Stimulated activated CD4-positive, alpha-beta T cell treated with anti-CD3 and anti-CD28 coated beads, TNF-alpha, amount 100 ng/mL, for 48 hours (primary cell): ENCODE measurements at regions not wholly inside any gene's neighbourhood (a gene's known extent, or its start where the extent isn't known, plus 50 kb on each side); places are given as distances from the start of the nearest gene placed in this dataset.

ENCODE experiments used
- DNase-seq, 3 donors: peaks; one replicate each; pipeline ENCODE4 v3.0.0-alpha.2; 2020; ENCODE audit warnings: low read depth in 3 of 3

DNA sequence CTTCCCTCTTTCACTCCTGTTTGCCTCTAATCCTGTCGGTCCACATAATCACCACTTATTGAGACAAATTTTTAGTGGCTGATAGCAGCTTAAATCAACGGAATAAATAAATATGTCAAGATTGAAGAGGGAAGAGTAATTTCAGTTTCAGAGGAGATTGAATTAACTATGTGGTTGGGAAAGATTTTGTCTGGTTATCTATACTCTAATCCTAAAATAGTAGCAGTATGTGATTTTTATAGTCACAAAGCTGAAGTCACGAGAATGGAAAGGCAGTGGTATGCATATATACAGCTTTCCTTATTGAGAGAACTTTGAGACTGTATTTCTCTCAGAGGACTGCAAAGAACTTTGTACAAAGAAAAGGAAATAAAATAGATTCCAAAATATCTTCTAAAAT, 493.3 kb downstream of the FAT4 start:
- no peak for DNase-seq

DNA sequence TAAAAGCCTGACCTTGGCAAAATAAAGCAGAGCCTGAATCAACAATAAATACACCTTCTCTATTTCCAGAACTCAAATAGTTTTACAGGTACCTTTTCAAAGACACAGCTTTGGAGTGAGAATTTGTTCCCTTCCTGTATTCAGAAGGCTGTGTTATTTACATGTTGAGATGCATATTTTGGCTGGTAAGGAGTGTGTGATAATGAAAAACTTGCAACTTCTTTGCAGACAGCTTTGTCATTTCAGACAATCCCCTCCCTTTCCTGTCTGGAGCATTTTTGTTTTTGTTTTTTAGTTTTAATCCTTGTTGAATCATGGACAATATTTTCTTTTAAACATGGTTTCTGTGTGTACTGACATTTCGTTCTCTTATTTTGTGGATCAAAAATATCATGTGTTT, 493.8 kb downstream of the FAT4 start:
- no peak for DNase-seq

DNA sequence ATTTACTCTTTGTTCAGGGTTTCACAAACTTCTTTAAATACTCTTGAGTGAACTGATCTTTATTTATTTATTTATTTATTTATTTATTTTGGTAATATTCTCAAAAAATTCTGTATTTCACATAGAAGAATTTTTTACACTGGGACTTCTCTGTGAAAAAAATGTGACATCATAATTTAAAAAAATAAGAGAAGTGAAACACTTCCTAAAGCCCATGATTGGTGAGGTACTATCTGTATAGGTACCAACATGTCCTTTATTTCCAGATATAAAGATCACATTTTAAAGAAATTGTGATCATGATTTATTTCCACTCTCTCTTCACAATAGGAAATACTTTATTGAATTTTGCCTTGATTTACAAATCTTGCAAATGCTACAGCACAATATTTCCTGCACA, 497.1 kb downstream of the FAT4 start:
- no peak for DNase-seq

DNA sequence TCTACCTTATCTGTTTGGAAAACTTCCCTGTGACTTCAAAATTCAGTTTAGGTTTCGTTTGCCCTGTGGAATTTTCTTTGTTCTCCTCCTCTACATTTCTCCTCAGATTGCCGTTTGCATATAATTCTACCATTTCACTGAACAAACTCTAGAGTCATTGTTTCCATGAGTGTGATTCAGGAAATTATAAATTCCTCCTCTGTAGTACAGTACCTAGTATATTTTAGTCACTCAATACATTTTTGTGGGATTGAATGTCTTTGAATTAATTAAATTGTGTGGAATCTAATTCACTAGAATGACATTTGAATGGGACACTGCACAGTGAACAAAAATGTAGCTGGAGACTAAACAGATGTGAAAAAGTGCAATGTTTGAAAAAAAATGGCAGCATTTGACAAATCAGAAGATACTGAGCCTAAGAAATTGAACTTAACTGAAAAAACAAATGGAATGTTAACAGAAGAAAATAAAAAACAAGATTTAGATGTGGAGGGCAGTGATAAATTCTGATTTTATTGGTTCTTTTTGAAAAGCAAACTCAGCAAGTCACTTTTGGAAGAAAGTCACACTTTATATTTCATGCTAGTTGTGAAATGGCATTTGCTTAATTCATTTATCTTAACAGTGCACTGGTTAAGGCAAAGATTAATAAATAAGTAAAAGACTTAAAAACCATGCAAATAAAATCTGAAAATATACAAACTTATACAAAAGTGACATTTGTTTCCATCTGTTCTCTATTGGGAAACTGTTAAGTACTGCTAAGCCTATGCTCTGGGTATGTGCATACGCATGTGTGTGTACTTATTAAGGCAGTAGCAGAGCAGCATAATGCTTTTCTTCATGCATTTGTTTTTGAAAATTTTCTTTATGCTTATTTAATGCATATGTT, 512.3 kb downstream of the FAT4 start:
- DNase-seq = no peak

DNA sequence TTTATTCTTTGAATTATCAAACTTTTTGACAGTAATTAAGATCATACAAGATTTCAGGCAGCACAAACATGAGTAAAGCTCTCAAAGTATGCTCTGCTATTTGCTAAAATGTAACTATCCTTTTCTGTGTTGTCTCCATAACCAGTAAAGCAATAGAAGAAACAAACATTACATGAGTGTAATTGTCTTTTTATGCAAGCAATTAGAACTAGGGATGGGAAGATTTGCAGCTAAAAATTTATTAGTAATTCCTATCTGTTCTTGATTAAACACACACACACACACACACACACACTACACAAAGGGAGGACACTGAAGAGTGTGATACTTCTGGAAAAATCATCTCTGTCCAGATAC, 512.9 kb downstream of the FAT4 start:
- no peak for DNase-seq

DNA sequence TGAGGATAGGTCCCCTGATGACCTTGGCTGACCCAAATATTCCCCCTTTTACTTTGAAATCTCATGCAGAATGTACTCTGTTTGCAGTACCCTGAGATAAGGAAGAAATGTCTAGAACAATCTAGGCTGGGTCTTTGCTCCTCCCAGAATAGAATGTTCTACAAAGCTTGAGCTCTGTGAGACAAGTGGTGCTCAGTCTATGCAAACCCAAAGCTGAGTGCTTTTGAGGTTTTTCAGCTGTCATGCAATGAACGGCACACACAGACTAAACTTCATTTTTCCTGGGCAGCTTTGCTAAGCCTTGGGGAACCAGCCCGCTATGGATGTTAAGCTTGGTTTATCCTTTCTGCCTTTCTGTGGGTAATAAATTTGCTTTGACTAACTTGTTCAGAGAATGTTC, 513.6 kb downstream of the FAT4 start:
- DNase-seq = no peak

DNA sequence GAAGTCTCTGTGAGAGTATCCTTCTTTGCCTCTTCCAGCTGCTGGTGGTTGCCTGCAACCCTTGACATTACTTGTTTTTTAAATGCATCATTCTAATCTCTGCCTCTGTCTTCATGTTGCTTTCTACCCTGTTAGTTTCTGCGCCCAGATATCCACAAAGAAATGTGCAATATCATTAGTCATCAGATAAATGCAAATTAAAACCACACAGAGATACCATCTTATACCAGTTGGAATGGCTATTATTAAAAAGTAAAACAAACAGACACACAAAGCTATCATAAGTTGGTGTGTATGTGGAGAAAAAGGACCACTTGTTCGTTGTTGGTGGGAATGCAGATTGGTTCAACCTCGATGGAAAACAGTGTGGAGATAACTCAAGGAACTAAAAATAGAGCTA, 517.4 kb downstream of the FAT4 start:
- DNase-seq = no peak

DNA sequence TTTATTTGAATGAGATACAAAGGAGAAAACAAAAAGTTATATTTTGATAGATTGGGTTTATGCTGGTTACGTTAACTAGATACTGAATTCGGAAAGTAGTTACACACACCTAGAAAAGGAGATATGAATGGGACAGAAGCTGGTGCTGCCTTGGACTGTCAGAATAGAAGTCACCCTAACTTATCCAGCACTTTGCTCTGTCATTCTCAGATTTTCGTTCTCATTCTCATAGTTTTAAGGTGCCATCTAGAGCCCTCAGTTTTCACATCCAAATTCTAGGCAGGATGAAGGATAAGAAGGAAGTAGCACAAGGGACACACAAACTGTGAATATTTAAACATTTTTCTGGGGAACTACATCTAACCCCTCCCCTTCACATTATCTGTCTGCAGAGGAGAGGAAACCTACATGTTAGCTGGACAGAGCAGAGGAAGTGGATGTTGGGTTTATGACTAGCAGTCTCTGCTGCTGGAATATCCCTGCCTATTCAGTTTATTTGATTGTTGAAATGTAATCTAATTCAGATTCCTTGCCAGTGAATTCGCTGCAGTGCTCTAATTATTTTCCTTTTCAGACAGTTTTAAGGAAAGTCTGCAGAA, 521.9 kb downstream of the FAT4 start:
- DNase-seq = no peak

DNA sequence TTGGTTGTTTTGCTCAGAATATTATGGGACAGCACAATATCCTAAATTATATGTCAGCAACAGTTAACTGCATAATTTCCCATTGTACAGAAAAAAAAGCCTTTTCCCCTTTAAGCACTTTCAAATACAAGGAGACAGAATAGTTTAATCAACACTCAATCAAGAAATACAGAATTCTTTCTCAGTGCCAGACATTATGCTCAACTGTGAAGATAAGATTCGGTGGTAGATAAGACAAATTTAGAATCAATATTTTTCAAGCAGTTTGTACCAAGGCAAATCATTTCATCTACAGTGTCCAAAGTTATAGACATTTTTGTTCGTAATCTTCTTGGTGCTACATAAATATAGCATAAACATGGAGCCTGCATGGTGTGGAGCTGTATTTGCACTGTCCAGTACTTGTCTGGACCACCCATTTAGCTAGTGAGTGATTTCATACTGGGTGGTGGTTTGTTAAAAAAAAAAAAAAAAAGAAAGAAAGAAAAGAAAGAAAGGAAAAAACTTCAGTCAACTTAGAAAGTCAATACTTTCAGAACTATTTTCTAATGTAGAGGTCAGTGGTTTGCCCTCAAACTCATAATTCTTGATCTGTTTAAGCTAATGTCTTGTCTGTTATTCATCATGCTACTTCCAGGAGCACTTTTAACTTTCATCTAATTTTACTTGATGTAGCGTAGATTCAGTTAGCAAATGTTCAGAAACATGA, 522.9 kb downstream of the FAT4 start:
- no peak for DNase-seq

DNA sequence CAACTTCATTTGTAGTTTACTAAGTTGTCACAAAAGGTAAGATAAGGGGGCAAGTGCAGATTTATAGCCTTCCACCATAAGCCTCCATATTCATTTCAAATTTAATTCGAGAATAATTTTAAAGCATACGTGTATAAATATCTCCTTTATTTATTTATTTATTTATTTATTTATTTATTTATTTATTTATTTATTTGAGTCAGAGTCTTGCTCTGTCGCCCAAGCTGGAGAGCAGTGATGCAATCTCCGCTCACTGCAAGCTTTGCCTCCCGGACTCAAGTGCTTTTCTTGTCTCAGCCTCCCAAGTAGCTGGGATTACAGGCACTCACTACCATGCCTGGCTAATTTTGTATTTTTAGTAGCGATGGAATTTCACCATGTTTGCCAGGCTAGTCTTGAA, 523.4 kb downstream of the FAT4 start:
- DNase-seq = no peak

DNA sequence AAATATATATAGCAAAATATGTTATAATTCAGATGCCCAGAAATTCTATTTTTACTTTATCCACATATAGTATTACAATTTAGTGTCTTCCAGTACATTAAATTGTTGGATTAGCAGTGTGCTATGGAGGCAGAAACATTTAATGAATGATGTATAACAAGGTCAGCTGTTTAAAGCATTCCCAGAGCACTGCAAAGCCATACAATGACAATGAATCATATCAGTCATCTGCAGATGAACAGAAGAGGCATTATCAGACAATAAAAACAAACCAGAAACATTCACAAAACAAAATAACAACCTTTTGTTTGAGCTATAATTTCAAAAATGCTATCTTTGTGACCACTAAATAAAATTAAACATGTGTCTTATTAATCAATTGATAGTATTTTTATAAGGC, 524.2 kb downstream of the FAT4 start:
- no peak for DNase-seq

DNA sequence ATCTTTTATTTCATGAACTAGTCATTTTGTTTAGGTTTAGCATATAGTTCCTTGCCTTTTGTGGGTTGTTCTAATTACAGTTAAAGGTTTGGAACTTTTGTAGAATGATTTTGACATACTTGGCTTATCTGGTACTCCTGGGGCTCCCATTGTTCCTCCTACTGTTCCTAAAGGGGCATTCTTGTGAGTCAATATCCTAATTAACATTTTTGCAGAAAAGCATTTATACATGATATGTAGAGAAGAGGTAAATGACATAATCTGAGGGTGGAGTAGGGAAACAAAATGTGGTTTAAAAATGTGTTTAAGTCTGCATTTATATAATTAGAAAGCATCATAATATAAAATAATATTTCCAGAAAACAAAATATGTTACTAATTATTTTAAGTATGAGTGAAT, 529.2 kb downstream of the FAT4 start:
- DNase-seq = no peak

DNA sequence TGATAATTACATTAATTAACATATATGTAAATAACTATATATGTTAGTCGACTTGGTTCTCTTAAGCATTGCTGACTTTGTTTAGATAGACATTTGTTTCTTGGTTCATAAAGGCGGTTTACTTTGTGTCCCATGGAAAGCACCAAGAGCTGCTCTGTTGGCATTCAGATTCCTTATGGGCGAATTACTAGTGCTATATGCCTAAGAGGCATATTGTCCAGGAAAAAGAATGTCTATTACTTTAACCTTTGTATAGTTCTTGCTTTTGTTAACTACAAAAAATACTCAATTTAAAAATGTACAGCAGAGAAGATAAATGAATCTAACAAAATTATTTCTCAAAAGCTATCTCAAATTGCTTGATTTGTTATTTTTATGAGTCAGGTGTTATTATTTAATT, 532.8 kb downstream of the FAT4 start:
- no peak for DNase-seq

DNA sequence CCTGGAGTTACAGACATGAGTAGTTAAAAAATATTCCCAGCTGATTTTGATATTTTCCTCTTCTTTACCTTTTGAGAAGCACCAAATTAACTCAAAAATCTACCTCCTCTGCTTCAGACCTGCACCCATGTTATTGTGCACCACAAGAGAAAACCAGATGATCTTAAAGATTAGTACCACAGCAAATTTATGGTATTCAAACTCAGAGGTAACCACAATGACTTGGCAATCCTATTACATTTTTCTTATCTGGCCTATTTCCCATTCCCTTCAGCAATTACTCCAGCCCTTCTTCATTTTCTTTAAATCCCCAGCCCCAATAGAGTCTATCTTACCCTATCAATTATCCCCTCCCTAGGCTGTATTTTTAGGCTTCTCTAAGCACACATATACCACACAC, 535.1 kb downstream of the FAT4 start:
- DNase-seq = no peak

DNA sequence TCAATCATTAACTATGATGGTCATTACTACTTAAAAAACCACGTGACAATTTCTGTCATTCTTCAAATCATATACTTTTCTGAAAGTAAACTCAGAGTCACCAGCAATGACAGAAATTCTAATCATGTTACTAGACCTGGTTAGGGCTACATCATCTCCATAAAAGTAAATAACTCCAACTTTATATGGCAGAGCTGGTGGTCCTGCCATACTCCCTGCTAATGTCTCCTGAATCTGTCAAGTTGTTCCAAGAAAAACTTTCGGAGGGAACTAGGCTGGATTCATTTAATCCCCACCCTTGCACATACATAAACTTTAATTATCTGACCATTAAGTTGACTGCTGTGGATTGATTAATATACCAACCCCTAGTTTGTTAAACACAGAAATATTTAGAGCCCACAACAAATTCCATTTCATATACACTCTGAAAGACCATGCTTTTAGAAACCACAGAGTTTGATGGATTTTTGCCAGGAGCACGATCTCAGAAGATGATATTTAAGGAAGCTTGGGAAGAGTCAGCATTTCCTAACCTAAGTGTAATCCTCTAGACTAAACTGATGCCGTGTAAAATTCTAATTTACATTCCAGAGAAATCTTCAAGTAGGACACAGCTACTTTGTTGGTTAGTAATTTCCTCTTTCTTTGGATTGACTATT, 577.0 kb downstream of the FAT4 start:
- no peak for DNase-seq

DNA sequence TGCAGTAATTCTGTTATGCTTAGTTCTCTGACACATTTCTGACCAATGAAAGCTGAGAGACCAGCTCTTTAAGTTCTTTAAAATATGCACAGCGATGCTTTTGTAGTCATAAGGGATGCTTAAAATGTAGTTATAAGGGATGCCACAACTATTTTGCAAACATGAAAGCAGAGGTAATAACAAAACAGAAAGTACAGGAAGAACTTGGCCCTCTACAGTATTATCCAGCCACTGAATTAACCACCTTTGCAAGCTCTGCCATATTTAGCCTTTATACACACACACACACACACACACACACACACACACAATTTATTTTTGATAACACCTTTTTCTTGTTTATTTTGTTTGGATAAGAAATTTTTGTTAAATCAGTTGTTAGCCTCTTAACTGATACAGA, 590.0 kb downstream of the FAT4 start:
- no peak for DNase-seq

DNA sequence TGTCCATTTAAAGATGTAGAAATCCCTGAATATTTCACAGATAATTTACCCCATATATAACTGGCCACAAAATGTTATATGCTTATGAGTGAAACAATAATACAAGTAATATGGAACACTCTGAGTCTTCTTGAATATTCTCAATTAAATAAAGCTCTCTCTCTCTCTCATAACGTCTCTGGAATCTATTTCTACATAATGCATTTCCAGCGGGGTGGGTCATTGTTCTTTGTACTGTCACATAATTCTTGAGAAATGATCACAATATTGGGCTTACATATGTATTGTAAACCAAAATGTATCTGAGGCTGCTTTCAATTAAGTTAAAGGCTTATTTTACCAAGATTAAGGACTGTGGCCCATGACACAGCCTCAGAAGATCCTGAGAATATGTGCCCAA, 596.3 kb downstream of the FAT4 start:
- no peak for DNase-seq

DNA sequence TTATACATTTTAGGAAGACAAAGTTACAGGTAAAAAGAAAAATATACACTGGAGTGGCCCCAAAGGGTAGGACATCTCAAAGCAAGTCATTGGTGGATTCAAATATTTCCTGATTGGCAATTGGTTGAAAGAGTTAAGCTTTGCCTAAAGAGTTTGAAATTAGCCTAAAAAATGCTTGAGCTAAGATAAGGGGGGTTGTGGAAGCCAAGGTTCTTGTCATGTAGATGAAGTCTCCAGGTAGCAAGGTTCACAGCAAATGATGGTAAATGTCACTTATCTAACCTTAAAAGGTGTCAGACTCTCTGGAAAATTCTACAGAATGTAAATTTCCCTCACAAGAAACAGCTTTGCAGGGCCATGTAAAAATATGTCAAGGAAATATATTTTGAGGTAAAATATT, 596.7 kb downstream of the FAT4 start:
- DNase-seq = no peak

DNA sequence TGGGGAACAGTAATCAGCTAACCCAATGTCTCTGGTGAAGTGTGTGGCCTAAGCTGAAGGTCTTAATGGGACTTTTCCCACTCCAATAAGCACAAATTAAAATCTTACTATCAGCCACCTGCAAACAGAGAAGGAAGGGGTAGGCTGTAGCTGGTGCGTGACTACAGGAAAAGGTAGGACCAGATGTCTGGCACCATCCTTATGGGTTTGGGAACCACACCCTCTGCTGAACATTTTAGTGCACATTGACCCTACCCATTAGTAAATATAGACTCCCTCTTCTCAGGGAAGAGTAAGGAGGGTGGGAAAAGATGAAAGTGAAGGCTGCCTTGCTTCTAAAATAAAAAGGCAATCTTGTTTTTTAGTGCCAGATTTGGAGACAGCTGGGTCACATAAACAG, 602.8 kb downstream of the FAT4 start:
- DNase-seq = no peak

DNA sequence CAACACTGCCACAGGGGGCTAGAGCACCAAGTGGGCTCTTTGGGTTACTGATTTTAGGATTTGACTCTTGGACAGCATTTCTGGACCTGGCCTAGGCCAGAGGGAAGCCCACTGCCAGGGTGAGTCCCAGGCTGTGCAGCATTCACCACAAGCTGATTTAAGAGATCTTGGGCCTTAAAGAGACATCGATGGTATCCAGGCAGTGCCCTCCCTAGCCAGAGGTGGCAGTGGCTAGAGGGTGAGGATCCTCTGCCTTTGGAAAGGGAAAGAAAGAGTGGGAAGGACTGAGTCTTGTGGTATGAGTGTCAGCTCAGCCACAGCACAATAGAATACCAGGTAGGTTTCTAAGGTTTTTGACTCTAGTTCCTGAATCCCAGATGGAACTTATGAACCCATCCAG, 613.9 kb downstream of the FAT4 start:
- no peak for DNase-seq

DNA sequence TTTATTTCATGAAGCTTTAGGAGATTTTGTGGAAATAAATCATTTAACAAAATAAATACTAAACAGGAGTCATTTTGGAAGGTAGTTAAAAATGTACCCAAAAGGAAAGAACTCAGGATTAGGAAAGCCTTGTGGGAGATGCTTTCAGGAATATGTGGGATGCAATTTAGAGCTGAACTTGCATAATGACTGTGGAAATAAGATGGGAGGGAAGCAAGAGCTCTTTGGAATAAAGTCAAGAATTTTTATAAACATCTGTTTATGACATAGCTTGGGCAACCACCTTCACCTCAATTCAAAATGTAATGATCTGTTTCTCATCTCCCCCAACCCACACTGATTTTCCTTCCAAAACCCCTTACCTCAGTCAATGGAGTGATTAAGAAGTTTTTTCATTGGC, 623.8 kb downstream of the FAT4 start:
- no peak for DNase-seq

DNA sequence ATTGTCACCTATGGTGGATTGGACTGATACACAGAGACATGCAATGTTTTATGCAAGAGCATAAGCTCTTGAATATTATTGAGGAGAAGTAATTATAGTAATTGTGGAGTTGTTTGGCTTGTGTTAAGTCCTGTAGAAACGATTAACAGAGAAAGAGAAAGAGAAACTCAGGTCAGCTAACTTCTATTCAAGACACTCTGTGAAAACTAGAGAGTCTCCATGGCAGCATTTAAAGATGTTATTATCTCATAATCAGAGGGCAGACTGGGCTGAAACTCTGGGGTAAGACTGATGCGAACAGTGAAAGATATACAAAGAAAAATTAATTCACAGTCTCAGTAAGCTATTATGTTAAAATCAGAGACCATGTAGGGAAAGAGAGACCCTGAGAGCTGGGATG, 625.7 kb downstream of the FAT4 start:
- no peak for DNase-seq

DNA sequence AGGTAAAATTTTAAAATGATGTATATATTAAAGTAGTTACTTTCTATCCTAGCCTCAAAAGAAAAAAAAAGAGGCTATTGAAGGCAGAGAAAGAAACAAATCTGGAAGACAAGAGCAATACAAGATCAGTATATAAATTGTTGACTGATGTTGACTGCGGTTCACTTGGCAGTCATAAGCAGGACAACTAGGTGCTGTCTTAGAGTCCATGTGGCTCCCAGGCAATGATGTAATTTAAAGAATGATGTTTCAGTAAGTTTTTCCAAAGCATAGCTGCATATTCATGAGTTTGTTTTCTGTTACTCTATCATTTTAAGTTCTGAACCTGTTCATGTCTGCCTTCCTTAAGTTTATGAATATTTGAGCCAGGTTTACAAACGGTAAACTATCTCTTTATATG, 630.2 kb downstream of the FAT4 start:
- DNase-seq = no peak
